GM12878 (cell line): ENCODE measurements at regions not wholly inside any gene's neighbourhood (a gene's known extent, or its start where the extent isn't known, plus 50 kb on each side); places are given as distances from the start of the nearest gene placed in this dataset.

Experiments used
- ATAC-seq: fragments of 200-7000 bp; cut with Tn5 transposase; 3 replicates; pipeline ENCODE4 v1.9.1; 2020; ENCODE audit warnings: mild to moderate bottlenecking, moderate library complexity
- BruUV-seq: library from RNA; stranded (reverse); fragments of 400-500 nt; replicated peaks from 2 replicates; lab custom pipeline; 2021; lab: Mats Ljungman, UMichigan
- CTCF ChIA-PET: fragments of 300-600 bp; sonication (Branson Sonifier 250); formaldehyde crosslinking; extraction: SDS; loops from one replicate; lab custom pipeline; 2021; ENCODE audit warnings: inconsistent platforms; lab: Yijun Ruan, JAX
- POLR2A ChIA-PET: fragments of 350-600 bp; formaldehyde crosslinking; extraction: SDS; loops from one replicate; lab custom pipeline; 2021; ENCODE audit warnings: inconsistent platforms; lab: Charles Lee
- RAD21 ChIA-PET: fragments of 300-600 bp; sonication (Branson Sonifier 250); formaldehyde crosslinking; loops from one replicate; lab custom pipeline; 2023; ENCODE audit warnings: antibody characterized with exemption; ENCODE audit not compliant: unreplicated experiment; lab: Charles Lee
- SMC1A ChIA-PET: fragments of 300-600 bp; sonication (Branson Sonifier 250); formaldehyde crosslinking; loops from one replicate; lab custom pipeline; 2023; ENCODE audit not compliant: unreplicated experiment, uncharacterized antibody; lab: Charles Lee
- DNase-seq: peaks from one replicate; pipeline ENCODE4 v3.0.0-alpha.2; 2011; ENCODE audit warnings: low read depth, low spot score
- FAIRE-seq: peaks from 3 replicates; lab custom pipeline; 2011; peaks lifted over from hg19 to GRCh38; lab: Jason Lieb, UNC
- H2AFZ ChIP-seq: 2 replicates; pipeline ENCODE4 v1.6.0; 2011; ENCODE audit warnings: low read depth, low read length, control low read depth; ENCODE audit not compliant: control insufficient read depth
- H3K27ac ChIP-seq: 2 replicates; pipeline ENCODE4 v1.5.1; 2011; ENCODE audit warnings: control low read depth; ENCODE audit not compliant: control insufficient read depth, insufficient read depth
- H3K27me3 ChIP-seq, 2 experiments: replicated peaks in 1 of 2; 2 replicates each; pipeline versions ENCODE4 v1.6.0 to v1.6.1; 2011; ENCODE audit warnings: low read length in 1 of 2; ENCODE audit not compliant: control insufficient read depth in 2 of 2, insufficient read depth in 2 of 2
- H3K36me3 ChIP-seq, 2 experiments: 2 replicates each; pipeline ENCODE4 v1.5.1; 2011; ENCODE audit warnings: low read length in 1 of 2; ENCODE audit not compliant: control insufficient read depth in 2 of 2, insufficient read depth in 2 of 2
- H3K4me1 ChIP-seq: 2 replicates; pipeline ENCODE4 v1.6.1; 2011; ENCODE audit warnings: mild to moderate bottlenecking, low read length, moderate library complexity, mixed read lengths; ENCODE audit not compliant: control insufficient read depth, insufficient read depth
- H3K4me2 ChIP-seq: 2 replicates; pipeline ENCODE4 v1.6.0; 2011; ENCODE audit warnings: control low read depth; ENCODE audit not compliant: control insufficient read depth, insufficient read depth
- H3K4me3 ChIP-seq: fragments of 200-600 bp; sonication (generic); 2 replicates; pipeline ENCODE4 v1.5.1; 2016
- H3K79me2 ChIP-seq: 2 replicates; pipeline ENCODE4 v1.6.0; 2011; ENCODE audit warnings: low read length; ENCODE audit not compliant: control insufficient read depth, insufficient read depth
- H3K9ac ChIP-seq: 2 replicates; pipeline ENCODE4 v1.8.0; 2011; ENCODE audit warnings: low read length, control low read depth, mixed read lengths; ENCODE audit not compliant: control insufficient read depth, insufficient read depth
- H3K9me3 ChIP-seq: replicated peaks from 3 replicates; pipeline ENCODE4 v1.5.1; 2011; ENCODE audit warnings: mild to moderate bottlenecking, low read length; ENCODE audit not compliant: control insufficient read depth, insufficient read depth
- H4K20me1 ChIP-seq: 2 replicates; pipeline ENCODE4 v1.6.0; 2011; ENCODE audit not compliant: control insufficient read depth, insufficient read depth
- FOXM1 ChIP-seq: IDR thresholded peaks from 2 replicates; pipeline ENCODE4 v1.6.1; 2012; ENCODE audit warnings: low read depth, mild to moderate bottlenecking, inconsistent platforms, low read length, moderate library complexity
- HCFC1 ChIP-seq: fragments of 150-350 bp; IDR thresholded peaks from 2 replicates; pipeline ENCODE4 v1.6.1; 2014; ENCODE audit warnings: low read length
- SMARCA5 ChIP-seq: fragments of 450-650 bp; IDR thresholded peaks from 2 replicates; pipeline ENCODE4 v1.6.1; 2017; ENCODE audit warnings: mild to moderate bottlenecking
- TCF3 ChIP-seq: IDR thresholded peaks from 2 replicates; pipeline ENCODE4 v1.6.1; 2012; ENCODE audit warnings: low read depth, mild to moderate bottlenecking, low read length, borderline replicate concordance; ENCODE audit not compliant: insufficient read depth
- ZNF687 ChIP-seq: fragments of 450-650 bp; IDR thresholded peaks from 2 replicates; pipeline ENCODE4 v1.6.1; 2017; ENCODE audit warnings: mild to moderate bottlenecking, moderate library complexity
- WGBS: methylation state at CpG from one replicate; pipeline ENCODE4 v1.1.6; 2016; ENCODE audit warnings: low lambda C conversion rate; ENCODE audit not compliant: insufficient replicate concordance, insufficient coverage; ENCODE audit errors: missing lambda C conversion rate; 5-methylcytosine and 5-hydroxymethylcytosine counted together
- in situ Hi-C: fragments of 300-500 bp; cut with MboI; formaldehyde crosslinking; loops from 9 replicates; pipeline ENCODE4 v1.14.3; 2018; ENCODE audit warnings: mixed read lengths
- intact Hi-C: fragments of 100-400 bp; cut with micrococcal nuclease; formaldehyde crosslinking; loops from one replicate; pipeline ENCODE4 v1.14.2; 2022; ENCODE audit not compliant: unreplicated experiment

- ATAC-seq (no peak), DNase-seq (no peak), FAIRE-seq (no peak)
- Histone ChIP-seq H3K9me3 (no peaks in the 10 kb centered on the region), H3K27me3 (peaks cover 0 to 2% of the 10 kb centered on the region in 2 experiments; a peak in 1 of 4 replicates), H3K27ac (no peak overlapping the region), H3K36me3 (no peaks in the 10 kb centered on the region), H2AFZ (no peak overlapping the region), H3K4me2 (no peak overlapping the region), H3K9ac (no peak overlapping the region), H4K20me1 (no peaks in the 10 kb centered on the region), H3K4me1 (no peaks in the 10 kb centered on the region), H3K4me3 (no peak overlapping the region), H3K79me2 (no peaks in the 10 kb centered on the region)
- intact Hi-C loops = no loop called here
- BruUV-seq = no TSS peak
- in situ Hi-C loops = no loop called here
- no peak for TF ChIP-seq SMARCA5
- no peak for TF ChIP-seq TCF3
- TF ChIP-seq FOXM1 = no peak
- no peak for TF ChIP-seq ZNF687
- TF ChIP-seq HCFC1 = no peak
- CTCF ChIA-PET = no interaction called here
- RAD21 ChIA-PET = no interaction called here
- SMC1A ChIA-PET = no interaction called here
- POLR2A ChIA-PET = no interaction called here
- 3% methylated on average over 3 of the region's 3 CpGs for WGBS
Measured at GRCh38 chr18:53601344-53601743, 623.1 kb downstream of the MBD2 start.
